OCI-LY3 (cell line): ENCODE measurements at regions not wholly inside any gene's neighbourhood (a gene's known extent, or its start where the extent isn't known, plus 50 kb on each side); places are given as distances from the start of the nearest gene placed in this dataset.

Experiments
- CTCF ChIP-seq: fragments of 200-600, 300-600 bp; sonication (generic); IDR thresholded peaks from 2 replicates; pipeline ENCODE4 v1.5.1; 2014; ENCODE audit warnings: antibody characterized with exemption, low read length, low read depth
- EZH2phosphoT487 ChIP-seq: fragments of 200-600 bp; shearing (Covaris generic); IDR thresholded peaks from 2 replicates; pipeline ENCODE4 v1.6.1; 2018; ENCODE audit warnings: antibody characterized with exemption, mixed run types, low read depth

GRCh38 chr4:123776267-123776666, 379.7 kb downstream of the SPRY1 start:
- peak; percentile 26; the same call in 1 of the 2 replicates for TF ChIP-seq CTCF
- no peak for TF ChIP-seq EZH2phosphoT487
